ENCODE measurements at regions not wholly inside any gene's neighbourhood (a gene's known extent, or its start where the extent isn't known, plus 50 kb on each side); places are given as distances from the start of the nearest gene placed in this dataset.

- DNase-seq, result no peak
Observed at GRCh38 chr6:156113631-156114030, 658.0 kb upstream of the NOX3 start.

GRCh38 chr6:156111913-156112312, 656.3 kb upstream of the NOX3 start:
- no peak for DNase-seq

GRCh38 chr6:156110249-156110648, 654.6 kb upstream of the NOX3 start:
- no peak for DNase-seq

GRCh38 chr6:156109713-156110112, 654.1 kb upstream of the NOX3 start:
- DNase-seq, result no peak

GRCh38 chr6:156107624-156108101, 652.0 kb upstream of the NOX3 start:
- DNase-seq, result no peak

- DNase-seq, result no peak
Observed at GRCh38 chr6:156102129-156102528, 646.5 kb upstream of the NOX3 start.

- no peak for DNase-seq
Observed at GRCh38 chr6:156098839-156099238, 643.2 kb upstream of the NOX3 start.

GRCh38 chr6:156087487-156087886, 631.8 kb upstream of the NOX3 start:
- no peak for DNase-seq

- no peak for DNase-seq
Observed at GRCh38 chr6:156082012-156082411, 626.4 kb upstream of the NOX3 start.

GRCh38 chr6:156080371-156080770, 624.7 kb upstream of the NOX3 start:
- DNase-seq, result no peak

- peak in 1 of 2 donors; percentile 7 for DNase-seq
Observed at GRCh38 chr6:156068881-156069280, 613.2 kb upstream of the NOX3 start.

- no peak for DNase-seq
Observed at GRCh38 chr6:156065849-156066248, 610.2 kb upstream of the NOX3 start.

GRCh38 chr6:156062091-156062563, 606.5 kb upstream of the NOX3 start:
- DNase-seq, result no peak

GRCh38 chr6:156061465-156061864, 605.8 kb upstream of the NOX3 start:
- DNase-seq, result no peak

- DNase-seq, result peak; percentile 9 to 39
Observed at GRCh38 chr6:156060013-156060412, 604.4 kb upstream of the NOX3 start.

GRCh38 chr6:156058356-156058755, 602.7 kb upstream of the NOX3 start:
- DNase-seq, result no peak

- no peak for DNase-seq
Observed at GRCh38 chr6:156057869-156058268, 602.2 kb upstream of the NOX3 start.

GRCh38 chr6:156056085-156056484, 600.4 kb upstream of the NOX3 start:
- no peak for DNase-seq

GRCh38 chr6:156053626-156054025, 598.0 kb upstream of the NOX3 start:
- no peak for DNase-seq

GRCh38 chr6:156046841-156047449, 591.3 kb upstream of the NOX3 start:
- no peak for DNase-seq

- DNase-seq, result no peak
Observed at GRCh38 chr6:156046268-156046665, 590.6 kb upstream of the NOX3 start.

- no peak for DNase-seq
Observed at GRCh38 chr6:156045401-156046267, 590.0 kb upstream of the NOX3 start.

- no peak for DNase-seq
Observed at GRCh38 chr6:156033598-156033997, 578.0 kb upstream of the NOX3 start.

- DNase-seq, result no peak
Observed at GRCh38 chr6:156031516-156031915, 575.9 kb upstream of the NOX3 start.

Data from inflammatory macrophage (primary cell).